ENCODE measurements at regions not wholly inside any gene's neighbourhood (a gene's known extent, or its start where the extent isn't known, plus 50 kb on each side); places are given as distances from the start of the nearest gene placed in this dataset.

GRCh38 chr4:19835429-19835828, 416.3 kb upstream of the SLIT2 start:
- H3K27ac Mint-ChIP-seq (ENCODE audit: unreplicated experiment), result no peak overlapping the region
- no peaks in the 10 kb centered on the region for H3K36me3 Mint-ChIP-seq (ENCODE audit: insufficient read depth, unreplicated experiment)
- BruUV-seq (replicated peaks), result no TSS peak
- Histone ChIP-seq H3K9me3 (no peaks in the 10 kb centered on the region), H3K4me3 (ENCODE audit: low read depth, low read length) (no peak overlapping the region), H3K27me3 (replicated peaks; ENCODE audit: control insufficient read depth, insufficient read depth, low read length) (no peaks in the 10 kb centered on the region), H3K4me1 (no peaks in the 10 kb centered on the region), H3K36me3 (ENCODE audit: control insufficient read depth, insufficient read depth, low read length) (no peaks in the 10 kb centered on the region)
- TF ChIP-seq CTCF (IDR thresholded peaks at IDR 0.05; ENCODE audit: insufficient read depth in 1 of 2, low read depth in 1 of 2, low read length in 1 of 2, severe bottlenecking in 1 of 2, unreplicated experiment in 1 of 2), result no peak
- intact Hi-C loops (cut with micrococcal nuclease; ENCODE audit: unreplicated experiment), result no loop called here
- no peaks in the 10 kb centered on the region for H3K27me3 Mint-ChIP-seq (ENCODE audit: insufficient read depth, unreplicated experiment)
- H3K9me3 Mint-ChIP-seq (ENCODE audit: unreplicated experiment), result no peaks in the 10 kb centered on the region
- H3K4me1 Mint-ChIP-seq (ENCODE audit: low read depth, unreplicated experiment), result no peaks in the 10 kb centered on the region
- no peak overlapping the region for H3K4me3 Mint-ChIP-seq (ENCODE audit: unreplicated experiment)
- CTCF ChIA-PET, result no interaction called here
- DNase-seq, result no peak
- POLR2A ChIA-PET, result no interaction called here

GRCh38 chr4:19832411-19832810, 419.3 kb upstream of the SLIT2 start:
- DNase-seq, result no peak
- CTCF ChIA-PET, result no interaction called here
- Mint-ChIP-seq H3K27ac (ENCODE audit: unreplicated experiment) (no peak overlapping the region), H3K4me1 (ENCODE audit: low read depth, unreplicated experiment) (no peaks in the 10 kb centered on the region), H3K9me3 (ENCODE audit: unreplicated experiment) (no peaks in the 10 kb centered on the region), H3K36me3 (ENCODE audit: insufficient read depth, unreplicated experiment) (no peaks in the 10 kb centered on the region), H3K4me3 (ENCODE audit: unreplicated experiment) (no peak overlapping the region), H3K27me3 (ENCODE audit: insufficient read depth, unreplicated experiment) (no peaks in the 10 kb centered on the region)
- no peaks in the 10 kb centered on the region for H3K4me1 ChIP-seq
- H3K36me3 ChIP-seq (ENCODE audit: control insufficient read depth, insufficient read depth, low read length), result no peaks in the 10 kb centered on the region
- no peak overlapping the region for H3K4me3 ChIP-seq (ENCODE audit: low read depth, low read length)
- TF ChIP-seq CTCF (IDR thresholded peaks at IDR 0.05; ENCODE audit: insufficient read depth in 1 of 2, low read depth in 1 of 2, low read length in 1 of 2, severe bottlenecking in 1 of 2, unreplicated experiment in 1 of 2), result no peak
- H3K9me3 ChIP-seq, result no peaks in the 10 kb centered on the region
- intact Hi-C loops (cut with micrococcal nuclease; ENCODE audit: unreplicated experiment), result no loop called here
- no peaks in the 10 kb centered on the region for H3K27me3 ChIP-seq (replicated peaks; ENCODE audit: control insufficient read depth, insufficient read depth, low read length)
- BruUV-seq (replicated peaks), result no TSS peak
- POLR2A ChIA-PET, result no interaction called here

DNA sequence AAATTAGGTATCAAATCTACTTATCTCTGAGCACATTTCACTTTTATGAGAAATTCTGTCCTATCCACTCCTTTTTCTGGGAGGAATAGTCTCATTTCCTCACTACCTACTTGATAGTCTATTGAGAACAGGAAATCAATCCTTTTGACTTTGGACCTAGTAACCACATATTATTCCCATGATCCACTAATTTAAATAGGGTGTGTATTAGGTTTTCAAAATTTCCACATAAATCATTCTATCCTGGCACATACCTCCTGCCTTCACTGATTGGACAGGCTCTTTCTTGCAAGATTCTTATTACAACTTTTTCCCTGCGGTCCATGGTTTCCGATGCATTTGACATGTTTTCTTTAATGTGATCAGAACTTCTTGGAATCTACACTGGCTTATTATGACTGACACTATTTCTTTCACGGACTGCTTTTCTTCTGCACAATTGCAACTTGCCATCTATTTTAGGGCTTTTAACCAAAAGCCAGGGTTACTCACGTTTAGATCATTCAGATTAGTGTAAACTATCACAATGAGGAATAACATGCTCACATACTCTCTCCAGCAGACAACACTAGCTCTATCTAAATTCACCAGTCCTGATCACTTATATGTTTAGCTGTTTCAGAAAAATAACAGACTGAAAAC, 419.9 kb upstream of the SLIT2 start:
- no peak overlapping the region for H3K4me3 ChIP-seq (ENCODE audit: low read depth, low read length)
- Mint-ChIP-seq H3K9me3 (ENCODE audit: unreplicated experiment) (no peaks in the 10 kb centered on the region), H3K4me3 (ENCODE audit: unreplicated experiment) (no peak overlapping the region), H3K27ac (ENCODE audit: unreplicated experiment) (no peak overlapping the region), H3K36me3 (ENCODE audit: insufficient read depth, unreplicated experiment) (no peaks in the 10 kb centered on the region), H3K27me3 (ENCODE audit: insufficient read depth, unreplicated experiment) (no peaks in the 10 kb centered on the region), H3K4me1 (ENCODE audit: low read depth, unreplicated experiment) (no peaks in the 10 kb centered on the region)
- no peak for TF ChIP-seq CTCF (IDR thresholded peaks at IDR 0.05; ENCODE audit: insufficient read depth in 1 of 2, low read depth in 1 of 2, low read length in 1 of 2, severe bottlenecking in 1 of 2, unreplicated experiment in 1 of 2)
- intact Hi-C loops (cut with micrococcal nuclease; ENCODE audit: unreplicated experiment), result no loop called here
- no peaks in the 10 kb centered on the region for H3K9me3 ChIP-seq
- ChIA-PET POLR2A (no interaction called here), CTCF (no interaction called here)
- no peaks in the 10 kb centered on the region for H3K36me3 ChIP-seq (ENCODE audit: control insufficient read depth, insufficient read depth, low read length)
- no peaks in the 10 kb centered on the region for H3K27me3 ChIP-seq (replicated peaks; ENCODE audit: control insufficient read depth, insufficient read depth, low read length)
- no TSS peak for BruUV-seq (replicated peaks)
- no peak for DNase-seq
- H3K4me1 ChIP-seq, result no peaks in the 10 kb centered on the region

All from Caco-2 (cell line).